ENCODE measurements at regions not wholly inside any gene's neighbourhood (a gene's known extent, or its start where the extent isn't known, plus 50 kb on each side); places are given as distances from the start of the nearest gene placed in this dataset.

- TF ChIP-seq CTCF (IDR thresholded peaks at IDR 0.05) (no peak), POLR2AphosphoS5 (IDR thresholded peaks at IDR 0.05) (no peak)
Observed at GRCh38 chr9:20117986-20118385, 329.1 kb upstream of the SLC24A2 start.

Measured in prostate gland (tissue), 2 donors.